ENCODE measurements at regions not wholly inside any gene's neighbourhood (a gene's known extent, or its start where the extent isn't known, plus 50 kb on each side); places are given as distances from the start of the nearest gene placed in this dataset.

DNA sequence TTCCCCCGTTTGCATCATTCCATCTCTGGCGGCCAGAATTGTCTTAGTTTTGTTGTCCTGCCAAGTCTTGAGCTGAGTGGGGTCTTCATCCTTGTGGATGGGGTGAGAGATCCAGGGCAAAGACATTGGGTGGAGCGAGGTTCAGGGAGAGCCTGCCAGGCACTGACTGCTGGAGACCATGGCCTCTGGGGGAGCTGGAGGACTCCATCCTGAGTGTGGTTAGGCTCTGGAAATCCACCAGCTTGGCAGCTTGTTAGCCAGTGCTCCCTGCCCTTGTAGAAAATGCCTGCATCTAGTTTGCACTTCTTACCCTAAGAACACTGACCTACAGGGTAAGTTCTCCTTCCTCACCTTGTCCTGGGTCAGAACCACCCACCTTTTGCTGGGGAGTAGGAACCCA lies 97.2 kb upstream of the ZNF536 start:
- TF ChIP-seq SREBF2 (IDR thresholded peaks at IDR 0.05) (no peak), MAZ (IDR thresholded peaks at IDR 0.05; ENCODE audit: borderline replicate concordance, low read depth, low read length) (no peak), PHF8 (IDR thresholded peaks at IDR 0.05; ENCODE audit: borderline replicate concordance, low read depth) (no peak), POLR2A (IDR thresholded peaks at IDR 0.05; ENCODE audit: low read length) (no peak), FOXS1 (CRISPR knock-in tag; IDR thresholded peaks at IDR 0.05) (no peak), SMC3 (IDR thresholded peaks at IDR 0.05) (no peak), FOSL2 (IDR thresholded peaks at IDR 0.05) (no peak), FOSL2 (CRISPR knock-in tag; IDR thresholded peaks at IDR 0.05) (no peak), CHD4 (IDR thresholded peaks at IDR 0.05; ENCODE audit: borderline replicate concordance) (no peak), CEBPB (IDR thresholded peaks at IDR 0.05) (no peak), JUN (IDR thresholded peaks at IDR 0.05) (no peak), ESRRA (IDR thresholded peaks at IDR 0.05; ENCODE audit: borderline replicate concordance, low read length) (no peak), ZFP36 (IDR thresholded peaks at IDR 0.05; ENCODE audit: borderline replicate concordance, partially characterized antibody) (no peak)
- TF ChIP-seq, protein P1, sequence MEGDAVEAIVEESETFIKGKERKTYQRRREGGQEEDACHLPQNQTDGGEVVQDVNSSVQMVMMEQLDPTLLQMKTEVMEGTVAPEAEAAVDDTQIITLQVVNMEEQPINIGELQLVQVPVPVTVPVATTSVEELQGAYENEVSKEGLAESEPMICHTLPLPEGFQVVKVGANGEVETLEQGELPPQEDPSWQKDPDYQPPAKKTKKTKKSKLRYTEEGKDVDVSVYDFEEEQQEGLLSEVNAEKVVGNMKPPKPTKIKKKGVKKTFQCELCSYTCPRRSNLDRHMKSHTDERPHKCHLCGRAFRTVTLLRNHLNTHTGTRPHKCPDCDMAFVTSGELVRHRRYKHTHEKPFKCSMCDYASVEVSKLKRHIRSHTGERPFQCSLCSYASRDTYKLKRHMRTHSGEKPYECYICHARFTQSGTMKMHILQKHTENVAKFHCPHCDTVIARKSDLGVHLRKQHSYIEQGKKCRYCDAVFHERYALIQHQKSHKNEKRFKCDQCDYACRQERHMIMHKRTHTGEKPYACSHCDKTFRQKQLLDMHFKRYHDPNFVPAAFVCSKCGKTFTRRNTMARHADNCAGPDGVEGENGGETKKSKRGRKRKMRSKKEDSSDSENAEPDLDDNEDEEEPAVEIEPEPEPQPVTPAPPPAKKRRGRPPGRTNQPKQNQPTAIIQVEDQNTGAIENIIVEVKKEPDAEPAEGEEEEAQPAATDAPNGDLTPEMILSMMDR (IDR thresholded peaks at IDR 0.05) = no peak
- TF ChIP-seq, protein P2, sequence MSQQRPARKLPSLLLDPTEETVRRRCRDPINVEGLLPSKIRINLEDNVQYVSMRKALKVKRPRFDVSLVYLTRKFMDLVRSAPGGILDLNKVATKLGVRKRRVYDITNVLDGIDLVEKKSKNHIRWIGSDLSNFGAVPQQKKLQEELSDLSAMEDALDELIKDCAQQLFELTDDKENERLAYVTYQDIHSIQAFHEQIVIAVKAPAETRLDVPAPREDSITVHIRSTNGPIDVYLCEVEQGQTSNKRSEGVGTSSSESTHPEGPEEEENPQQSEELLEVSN (IDR thresholded peaks at IDR 0.05; ENCODE audit: borderline replicate concordance, low read depth) = no peak

Measured in A549 (cell line).